HG02642 (cell line): ENCODE measurements at regions not wholly inside any gene's neighbourhood (a gene's known extent, or its start where the extent isn't known, plus 50 kb on each side); places are given as distances from the start of the nearest gene placed in this dataset.

Experiments
- ATAC-seq: cut with Tn5 transposase; IDR thresholded peaks from one replicate; pipeline ENCODE4 v1.9.1; 2021; ENCODE audit warnings: mild to moderate bottlenecking; ENCODE audit not compliant: unreplicated experiment, poor library complexity

GRCh38 chr13:53920916-53921315 is 892.3 kb downstream of the OLFM4 start:
- ATAC-seq: no peak

- ATAC-seq: no peak
Measured at GRCh38 chr13:53921473-53921872, 892.9 kb downstream of the OLFM4 start.

- no peak for ATAC-seq
Measured at GRCh38 chr13:53941588-53942190, 913.1 kb downstream of the OLFM4 start.

GRCh38 chr13:53946500-53946899 is 917.9 kb downstream of the OLFM4 start:
- no peak for ATAC-seq

GRCh38 chr13:53953183-53953582 is 924.6 kb downstream of the OLFM4 start:
- no peak for ATAC-seq
